Renal cortex interstitium (tissue), 11 donors: ENCODE measurements at regions not wholly inside any gene's neighbourhood (a gene's known extent, or its start where the extent isn't known, plus 50 kb on each side); places are given as distances from the start of the nearest gene placed in this dataset.

Experiments
- DNase-seq, 11 donors: peaks; one replicate each; pipeline ENCODE4 v3.0.0-alpha.2; 2013; ENCODE audit warnings: low read depth in 9 of 11, low spot score in 4 of 11; ENCODE audit errors: extremely low read depth in 1 of 11

DNA sequence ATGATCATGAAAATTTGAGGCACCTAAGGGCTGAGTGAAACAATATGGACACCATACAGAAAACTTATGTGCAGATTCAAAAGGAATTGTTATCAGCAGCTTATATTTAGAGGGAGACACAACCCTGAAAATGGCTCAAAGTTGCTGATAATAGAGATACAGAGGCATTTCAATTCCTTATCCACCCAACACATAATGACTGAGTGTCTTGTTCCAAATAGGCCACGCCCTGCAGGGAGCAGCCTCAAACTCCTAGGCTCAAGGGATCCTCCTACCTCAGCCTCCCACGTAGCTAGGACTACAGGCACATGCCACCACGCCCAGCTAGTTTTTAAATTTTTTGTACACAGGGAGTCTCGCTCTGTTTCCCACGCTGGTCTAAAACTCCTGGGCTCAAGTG is 79.0 kb downstream of the LBH start:
- DNase-seq: no peak

DNA sequence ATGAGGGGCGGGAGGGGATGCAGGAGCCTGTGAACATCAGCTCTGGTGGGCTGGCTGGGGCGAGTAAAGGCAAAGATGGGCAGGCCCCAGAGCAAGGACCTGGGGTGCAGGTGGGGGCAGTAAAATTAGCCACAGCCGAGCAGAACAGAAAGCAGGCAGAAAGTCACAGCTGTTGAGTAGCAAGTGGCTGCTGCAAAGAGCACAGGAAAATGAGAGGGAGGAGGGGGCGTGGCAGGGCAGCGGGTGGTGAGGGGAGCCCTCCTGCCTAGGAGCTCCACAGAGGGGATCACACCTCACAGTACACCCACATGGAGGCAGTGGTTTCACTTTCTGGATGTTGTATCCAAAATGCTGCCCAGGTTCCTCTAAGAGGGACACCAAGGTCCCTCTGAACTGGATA is 79.6 kb downstream of the LBH start:
- no peak for DNase-seq

GRCh38 chr2:30311711-30312110 is 80.4 kb downstream of the LBH start:
- no peak for DNase-seq

DNA sequence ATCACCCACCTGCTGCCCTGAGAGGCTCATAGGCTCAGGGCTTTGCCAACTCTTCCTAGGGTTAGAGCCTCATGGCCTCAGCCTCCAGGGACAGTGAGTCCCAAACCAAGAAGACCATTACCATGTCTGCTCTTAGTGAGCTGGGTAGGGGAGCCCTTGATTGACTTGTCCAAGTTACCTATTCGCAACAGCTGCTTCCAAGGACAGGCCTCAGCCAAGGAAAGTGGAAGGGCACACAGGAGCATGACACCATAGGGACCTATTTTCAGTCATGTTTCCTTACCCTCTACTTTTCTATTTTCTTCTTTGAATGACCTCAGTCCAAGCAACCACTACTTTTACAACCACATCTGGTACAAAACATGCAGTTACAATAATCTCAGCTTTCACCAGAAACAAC is 81.6 kb downstream of the LBH start:
- DNase-seq: no peak

- no peak for DNase-seq
Observed at GRCh38 chr2:30314981-30315380, 83.6 kb downstream of the LBH start.

GRCh38 chr2:30315391-30316063 is 84.2 kb downstream of the LBH start:
- no peak for DNase-seq

DNA sequence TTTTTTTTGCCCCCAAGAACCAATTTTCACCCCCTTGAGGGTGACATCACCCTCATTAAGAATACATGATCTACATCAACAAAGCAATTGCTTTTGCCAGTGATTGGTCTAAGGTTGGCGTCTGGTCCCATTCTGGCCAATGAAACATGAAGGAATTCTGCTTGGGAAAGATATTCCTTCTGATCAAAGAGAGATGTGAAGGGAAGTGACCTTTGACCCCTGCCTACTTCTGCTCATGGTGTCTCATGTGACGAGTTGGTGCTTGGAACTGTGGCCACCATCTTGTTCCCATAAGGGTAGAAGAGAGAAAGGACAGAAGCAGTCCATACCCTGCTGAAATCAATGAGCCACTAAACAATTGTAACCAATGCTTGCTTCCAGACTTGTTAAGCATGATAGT is 85.1 kb downstream of the LBH start:
- DNase-seq: no peak

DNA sequence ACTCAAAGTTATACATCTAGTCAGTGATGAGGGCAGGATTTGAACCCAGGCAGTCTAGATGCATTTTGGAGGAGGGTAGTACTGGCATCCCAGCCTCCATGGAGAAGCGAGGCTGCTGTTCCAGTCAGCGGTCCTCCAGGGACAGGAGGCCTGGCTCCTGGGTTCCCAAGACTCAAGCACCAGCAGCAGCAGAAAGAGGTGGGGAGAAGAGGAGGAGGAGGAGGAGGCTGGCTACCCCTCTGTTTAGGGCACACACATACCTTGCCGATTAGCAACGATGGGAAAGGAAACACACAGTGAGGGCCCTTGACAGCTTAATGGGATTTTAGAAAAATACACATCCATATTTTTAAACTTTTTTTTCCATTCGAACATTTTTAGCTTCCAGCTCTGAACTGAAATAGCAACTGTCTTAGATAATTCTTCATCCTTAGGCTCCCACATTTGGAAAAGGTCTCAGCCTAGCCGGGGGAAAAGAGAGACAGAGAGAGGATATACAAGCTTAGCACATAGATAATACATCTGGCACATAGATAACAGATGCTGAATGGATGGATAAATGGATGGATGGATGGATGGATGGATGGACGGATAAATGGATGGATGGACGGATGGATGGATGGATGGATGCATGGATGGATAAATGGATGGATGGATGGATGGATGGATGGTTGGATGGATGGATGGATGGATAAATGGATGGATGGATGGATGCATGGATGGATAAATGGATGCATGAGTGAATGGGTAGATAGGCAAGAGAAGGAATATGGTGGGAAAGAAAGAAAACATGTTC is 87.9 kb downstream of the LBH start:
- DNase-seq: no peak

DNA sequence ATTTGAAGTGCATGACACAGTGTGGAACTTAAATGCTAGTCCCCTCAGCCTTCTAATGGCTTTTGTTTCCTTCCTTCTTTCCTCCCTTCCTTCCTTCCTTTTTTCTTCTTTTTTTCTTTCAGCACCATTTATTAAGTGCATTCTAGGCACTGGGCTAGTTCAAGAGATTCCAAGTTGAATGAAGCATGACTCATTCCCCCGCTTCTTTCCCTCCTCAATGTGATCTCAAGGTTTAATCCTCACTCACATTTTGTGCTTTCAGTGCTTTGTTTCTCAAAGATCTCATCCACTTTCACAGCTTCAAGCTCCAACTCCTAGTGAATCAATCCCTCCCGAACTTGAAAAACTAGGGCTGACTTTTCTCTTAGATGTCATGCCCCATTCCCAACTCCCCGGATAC is 90.1 kb downstream of the LBH start:
- no peak for DNase-seq

- DNase-seq: no peak
Observed at GRCh38 chr2:30323499-30323898, 92.2 kb downstream of the LBH start.

GRCh38 chr2:30324245-30324908 is 93.0 kb downstream of the LBH start:
- DNase-seq: no peak

- DNase-seq: no peak
Observed at GRCh38 chr2:30325600-30326328, 94.4 kb downstream of the LBH start.

GRCh38 chr2:30326497-30326896 is 95.2 kb downstream of the LBH start:
- DNase-seq: no peak

DNA sequence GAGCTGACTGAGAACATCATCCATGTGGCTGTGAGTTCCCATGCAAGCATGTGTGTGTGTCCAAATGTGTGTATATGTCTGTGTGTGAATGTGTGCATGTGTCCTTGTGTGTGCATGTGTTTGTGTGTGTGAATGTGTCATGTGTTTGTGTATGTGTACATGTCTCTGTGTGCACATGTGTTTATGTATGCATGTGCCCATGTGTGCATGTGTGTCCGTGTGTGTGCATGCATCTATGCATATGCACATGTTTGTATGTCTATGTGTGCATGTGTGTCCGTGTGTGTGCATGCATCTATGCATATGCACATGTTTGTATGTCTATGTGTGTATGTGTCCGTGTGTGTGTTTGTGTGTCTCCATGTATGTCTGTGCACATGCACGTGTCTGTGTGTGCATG is 99.7 kb downstream of the LBH start:
- DNase-seq: no peak

GRCh38 chr2:30331869-30332268 is 100.5 kb downstream of the LBH start:
- DNase-seq: no peak

GRCh38 chr2:30332791-30333453 is 101.6 kb downstream of the LBH start:
- DNase-seq: no peak

DNA sequence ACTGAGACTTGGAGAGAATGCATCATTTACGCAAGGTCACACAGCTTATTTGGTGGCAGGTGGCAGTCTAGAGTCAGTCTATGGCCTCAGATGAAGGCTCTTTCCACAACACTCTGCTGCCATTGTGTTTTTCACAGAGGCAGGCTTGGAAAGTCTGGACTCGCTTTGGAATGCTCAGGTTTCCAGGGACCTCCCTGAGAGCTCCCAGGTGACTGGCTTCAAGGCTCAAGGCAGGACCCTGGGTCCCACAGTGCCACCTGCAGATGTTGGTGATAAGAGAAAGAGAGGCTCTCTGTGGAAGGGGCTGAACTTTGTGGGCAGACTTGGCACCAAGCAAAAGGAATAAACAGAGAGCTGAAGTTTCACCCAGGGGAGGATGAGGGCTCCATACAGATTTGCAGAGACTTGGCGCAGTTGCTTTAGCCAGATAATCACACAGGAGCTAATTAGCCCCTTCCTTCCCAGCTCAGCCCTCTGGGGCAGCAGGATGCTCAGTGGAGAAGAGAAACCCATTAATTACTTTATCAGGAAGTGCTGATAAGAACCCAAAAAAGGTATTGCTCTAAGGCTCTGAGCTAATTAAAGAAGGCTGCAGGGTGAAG is 103.5 kb downstream of the LBH start:
- no peak for DNase-seq

GRCh38 chr2:30336084-30336483 is 104.8 kb downstream of the LBH start:
- DNase-seq: no peak
